Prostate gland (tissue), 2 donors: ENCODE measurements at regions not wholly inside any gene's neighbourhood (a gene's known extent, or its start where the extent isn't known, plus 50 kb on each side); places are given as distances from the start of the nearest gene placed in this dataset.

Source experiments
- CTCF ChIP-seq, 4 experiments: fragments of 200-600 bp in 2 of 4; fragments of 450-650 bp in 2 of 4; sonication (generic) in 2 of 4; IDR thresholded peaks; 1 replicate in 3 of 4; 2 replicates in 1 of 4; pipeline ENCODE4 v1.5.1; 2016 to 2019; ENCODE audit warnings: antibody characterized with exemption in 4 of 4, mild to moderate bottlenecking in 2 of 4, moderate library complexity in 2 of 4
- POLR2AphosphoS5 ChIP-seq: sonication (generic); formaldehyde crosslinking; IDR thresholded peaks from one replicate; pipeline ENCODE4 v1.6.1; 2017; ENCODE audit warnings: antibody characterized with exemption

- no peak for TF ChIP-seq POLR2AphosphoS5
- TF ChIP-seq CTCF (IDR thresholded peaks at IDR 0.05), result no peak
Measured at GRCh38 chr2:77800410-77800809, 278.2 kb upstream of the LRRTM4 start.
